SK-N-SH (cell line): ENCODE measurements at regions not wholly inside any gene's neighbourhood (a gene's known extent, or its start where the extent isn't known, plus 50 kb on each side); places are given as distances from the start of the nearest gene placed in this dataset.

Experiments used
- CTCF ChIA-PET: fragments of 300-600, 350-600 bp; formaldehyde crosslinking; extraction: SDS; loops from one replicate; lab custom pipeline; 2021; lab: Yijun Ruan, JAX
- POLR2A ChIA-PET: fragments of 350-600 bp; sonication (Branson Sonifier 250); formaldehyde crosslinking; extraction: SDS; loops from one replicate; lab custom pipeline; 2020; ENCODE audit warnings: antibody characterized with exemption, inconsistent platforms; lab: Yijun Ruan, JAX
- DNase-seq: peaks from one replicate; pipeline ENCODE4 v3.0.0; 2012
- H2AFZ ChIP-seq: fragments of 200-600 bp; sonication (generic); 2 replicates; pipeline ENCODE4 v1.8.1; 2016; ENCODE audit warnings: antibody characterized with exemption, mild to moderate bottlenecking, low read depth
- H3F3A ChIP-seq: fragments of 200-600 bp; sonication (generic); replicated peaks from 2 replicates; pipeline ENCODE3; 2016; ENCODE audit warnings: antibody characterized with exemption, mild to moderate bottlenecking; ENCODE audit not compliant: insufficient read depth
- H3K27ac ChIP-seq, 2 experiments: fragments of 200-500 bp in 1 of 2; fragments of 200-600 bp in 1 of 2; sonication (Bioruptor generic) in 1 of 2; sonication (generic), shearing (Covaris generic) in 1 of 2; 2 replicates each; pipeline versions ENCODE4 v1.5.1 to v1.6.1; 2014 to 2016; ENCODE audit warnings: low read depth in 2 of 2, inconsistent platforms in 1 of 2, low read length in 1 of 2, mild to moderate bottlenecking in 1 of 2, mixed read lengths in 1 of 2
- H3K27me3 ChIP-seq: fragments of 200-600 bp; sonication (generic), shearing (Covaris generic); 2 replicates; pipeline ENCODE4 v1.6.1; 2016; ENCODE audit warnings: mixed run types; ENCODE audit not compliant: insufficient read depth
- H3K36me3 ChIP-seq, 2 experiments: fragments of 200-500 bp in 1 of 2; fragments of 200-600 bp in 1 of 2; sonication (Bioruptor generic) in 1 of 2; sonication (generic) in 1 of 2; replicated peaks in 1 of 2; 2 replicates each; pipeline versions ENCODE3 to v1.5.1; 2014 to 2016; ENCODE audit warnings: low read length in 1 of 2, mild to moderate bottlenecking in 1 of 2; ENCODE audit not compliant: insufficient read depth in 2 of 2, control insufficient read depth in 1 of 2
- H3K4me1 ChIP-seq, 2 experiments: fragments of 200-500 bp in 1 of 2; fragments of 200-600 bp in 1 of 2; sonication (Bioruptor generic) in 1 of 2; sonication (generic), shearing (Covaris generic) in 1 of 2; 2 replicates each; pipeline versions ENCODE4 v1.5.1 to v1.6.1; 2014 to 2016; ENCODE audit warnings: low read depth in 1 of 2, low read length in 1 of 2, mixed run types in 1 of 2; ENCODE audit not compliant: insufficient read depth in 2 of 2, control insufficient read depth in 1 of 2
- H3K4me2 ChIP-seq: fragments of 200-600 bp; sonication (generic), shearing (Covaris generic); 2 replicates; pipeline ENCODE4 v1.6.1; 2017; ENCODE audit warnings: mixed run types
- H3K4me3 ChIP-seq, 2 experiments: fragments of 200-500 bp in 1 of 2; fragments of 200-600 bp in 1 of 2; sonication (Bioruptor generic) in 1 of 2; sonication (generic), shearing (Covaris generic) in 1 of 2; 2 replicates each; pipeline versions ENCODE4 v1.5.1 to v1.8.1; 2014 to 2016; ENCODE audit warnings: low read depth in 2 of 2, inconsistent platforms in 1 of 2, low read length in 1 of 2, mild to moderate bottlenecking in 1 of 2, mixed read lengths in 1 of 2, moderate library complexity in 1 of 2
- H3K79me2 ChIP-seq: fragments of 200-600 bp; sonication (generic); 2 replicates; pipeline ENCODE4 v1.8.1; 2017; ENCODE audit warnings: mild to moderate bottlenecking; ENCODE audit not compliant: insufficient read depth
- H3K9ac ChIP-seq: fragments of 200-600 bp; sonication (generic); 2 replicates; pipeline ENCODE4 v1.6.1; 2017; ENCODE audit warnings: mixed run types
- H3K9me2 ChIP-seq: fragments of 200-600 bp; sonication (generic); 2 replicates; pipeline ENCODE4 v1.6.1; 2017; ENCODE audit warnings: mixed run types
- H3K9me3 ChIP-seq: fragments of 200-600 bp; sonication (generic); 2 replicates; pipeline ENCODE4 v1.6.1; 2017; ENCODE audit warnings: mixed run types, mild to moderate bottlenecking, moderate library complexity
- H4K20me1 ChIP-seq: fragments of 200-600 bp; sonication (generic); 2 replicates; pipeline ENCODE4 v1.6.1; 2017; ENCODE audit warnings: mild to moderate bottlenecking, mixed run types; ENCODE audit not compliant: insufficient read depth
- ELF1 ChIP-seq: IDR thresholded peaks from 2 replicates; pipeline ENCODE4 v1.4.0; 2012
- EP300 ChIP-seq, 2 experiments: IDR thresholded peaks; 2 replicates each; pipeline versions ENCODE4 v1.4.0 to v1.6.1; 2012; ENCODE audit warnings: borderline replicate concordance in 1 of 2, low read depth in 1 of 2, low read length in 1 of 2
- EZH2phosphoT487 ChIP-seq: fragments of 200-600 bp; sonication (generic); IDR thresholded peaks from 2 replicates; pipeline ENCODE4 v1.6.1; 2017; ENCODE audit warnings: low read depth, mixed run types, mild to moderate bottlenecking, antibody characterized with exemption, moderate library complexity, borderline replicate concordance
- FOSL2 ChIP-seq: IDR thresholded peaks from 2 replicates; pipeline ENCODE4 v1.4.0; 2012; ENCODE audit warnings: low read depth, mild to moderate bottlenecking, moderate library complexity, borderline replicate concordance
- GATA2 ChIP-seq: sonication (generic); formaldehyde crosslinking; IDR thresholded peaks from 2 replicates; pipeline ENCODE4 v1.5.0; 2020; ENCODE audit warnings: mild to moderate bottlenecking, missing genetic modification reagents
- NFIC ChIP-seq: IDR thresholded peaks from 2 replicates; pipeline ENCODE4 v1.4.0; 2012; ENCODE audit warnings: borderline replicate concordance
- RAD21 ChIP-seq: IDR thresholded peaks from 2 replicates; pipeline ENCODE4 v1.6.1; 2012; ENCODE audit warnings: mild to moderate bottlenecking, low read length
- RXRA ChIP-seq: IDR thresholded peaks from 2 replicates; pipeline ENCODE4 v1.4.0; 2012; ENCODE audit warnings: low read depth, mild to moderate bottlenecking, borderline replicate concordance
- SIN3A ChIP-seq: IDR thresholded peaks from 2 replicates; pipeline ENCODE4 v1.6.1; 2012; ENCODE audit warnings: low read depth, mild to moderate bottlenecking, low read length, moderate library complexity, borderline replicate concordance
- TCF12 ChIP-seq: IDR thresholded peaks from 2 replicates; pipeline ENCODE4 v1.4.0; 2012
- WGBS: methylation state at CpG from one replicate; pipeline ENCODE4 v1.1.6; 2017; ENCODE audit warnings: low lambda C conversion rate; 5-methylcytosine and 5-hydroxymethylcytosine counted together
- TF ChIP-seq, protein P1 (sequence below): IDR thresholded peaks from 2 replicates; pipeline ENCODE4; 2012
- TF ChIP-seq, protein P2 (sequence below): fragments of 200-600 bp; sonication (generic); IDR thresholded peaks from 2 replicates; pipeline ENCODE4 v1.6.1; 2017; ENCODE audit warnings: antibody characterized with exemption, mild to moderate bottlenecking, moderate library complexity
- TF ChIP-seq, protein P3 (sequence below): IDR thresholded peaks from 2 replicates; pipeline ENCODE4 v1.4.0; 2012; ENCODE audit warnings: low read depth

DNA sequence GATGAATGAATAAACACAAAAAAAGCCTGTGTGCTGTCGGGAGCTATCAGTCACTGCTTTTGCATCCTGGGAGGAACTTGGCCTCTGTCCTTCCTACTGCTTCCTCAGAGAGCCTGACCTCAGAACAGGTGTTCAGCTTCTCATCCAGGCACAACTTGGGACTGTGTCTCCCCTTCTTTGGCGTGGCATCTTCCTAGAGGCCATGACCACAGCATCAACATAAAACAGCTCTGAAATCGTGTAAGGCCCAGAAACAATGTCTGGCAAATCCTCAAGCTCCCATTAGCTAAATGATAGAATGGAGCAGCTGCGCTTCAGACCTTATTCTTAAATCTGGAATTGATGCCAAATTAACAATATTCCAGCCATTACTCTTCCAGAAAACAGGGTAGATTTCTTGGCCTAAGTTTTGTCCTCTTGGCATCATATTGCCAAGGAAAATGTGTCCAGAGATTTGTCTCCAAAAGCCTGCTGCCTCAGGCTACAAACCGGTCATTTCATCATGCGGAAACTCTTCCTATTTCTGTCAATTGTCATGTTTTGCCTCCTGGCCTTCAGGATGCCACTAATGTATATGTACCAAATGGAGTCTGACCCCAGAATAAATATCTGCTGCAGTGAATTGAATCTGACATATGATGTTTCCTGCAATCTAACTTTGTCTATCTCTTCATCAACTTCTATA lies 53.2 kb upstream of the RAB27B start:
- TF ChIP-seq, protein P1, sequence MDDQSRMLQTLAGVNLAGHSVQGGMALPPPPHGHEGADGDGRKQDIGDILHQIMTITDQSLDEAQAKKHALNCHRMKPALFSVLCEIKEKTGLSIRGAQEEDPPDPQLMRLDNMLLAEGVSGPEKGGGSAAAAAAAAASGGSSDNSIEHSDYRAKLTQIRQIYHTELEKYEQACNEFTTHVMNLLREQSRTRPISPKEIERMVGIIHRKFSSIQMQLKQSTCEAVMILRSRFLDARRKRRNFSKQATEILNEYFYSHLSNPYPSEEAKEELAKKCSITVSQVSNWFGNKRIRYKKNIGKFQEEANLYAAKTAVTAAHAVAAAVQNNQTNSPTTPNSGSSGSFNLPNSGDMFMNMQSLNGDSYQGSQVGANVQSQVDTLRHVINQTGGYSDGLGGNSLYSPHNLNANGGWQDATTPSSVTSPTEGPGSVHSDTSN, result peak; percentile 34; the same call in 1 of the 2 replicates
- TF ChIP-seq, protein P2, sequence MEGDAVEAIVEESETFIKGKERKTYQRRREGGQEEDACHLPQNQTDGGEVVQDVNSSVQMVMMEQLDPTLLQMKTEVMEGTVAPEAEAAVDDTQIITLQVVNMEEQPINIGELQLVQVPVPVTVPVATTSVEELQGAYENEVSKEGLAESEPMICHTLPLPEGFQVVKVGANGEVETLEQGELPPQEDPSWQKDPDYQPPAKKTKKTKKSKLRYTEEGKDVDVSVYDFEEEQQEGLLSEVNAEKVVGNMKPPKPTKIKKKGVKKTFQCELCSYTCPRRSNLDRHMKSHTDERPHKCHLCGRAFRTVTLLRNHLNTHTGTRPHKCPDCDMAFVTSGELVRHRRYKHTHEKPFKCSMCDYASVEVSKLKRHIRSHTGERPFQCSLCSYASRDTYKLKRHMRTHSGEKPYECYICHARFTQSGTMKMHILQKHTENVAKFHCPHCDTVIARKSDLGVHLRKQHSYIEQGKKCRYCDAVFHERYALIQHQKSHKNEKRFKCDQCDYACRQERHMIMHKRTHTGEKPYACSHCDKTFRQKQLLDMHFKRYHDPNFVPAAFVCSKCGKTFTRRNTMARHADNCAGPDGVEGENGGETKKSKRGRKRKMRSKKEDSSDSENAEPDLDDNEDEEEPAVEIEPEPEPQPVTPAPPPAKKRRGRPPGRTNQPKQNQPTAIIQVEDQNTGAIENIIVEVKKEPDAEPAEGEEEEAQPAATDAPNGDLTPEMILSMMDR, result no peak
- no peak for TF ChIP-seq GATA2 (CRISPR knock-in tag)
- TF ChIP-seq SIN3A, result no peak
- TF ChIP-seq, protein P3, sequence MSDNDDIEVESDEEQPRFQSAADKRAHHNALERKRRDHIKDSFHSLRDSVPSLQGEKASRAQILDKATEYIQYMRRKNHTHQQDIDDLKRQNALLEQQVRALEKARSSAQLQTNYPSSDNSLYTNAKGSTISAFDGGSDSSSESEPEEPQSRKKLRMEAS, result no peak
- TF ChIP-seq EZH2phosphoT487, result no peak
- TF ChIP-seq EP300 (IDR thresholded peaks at IDR 0.05; ENCODE audit: borderline replicate concordance in 1 of 2, low read depth in 1 of 2, low read length in 1 of 2), result peak in 1 of 2 experiments; percentile 12; a peak in 1 of 4 replicates
- DNase-seq, result no peak
- Histone ChIP-seq H3K36me3 (no peaks in the 10 kb centered on the region), H3K9me3 (no peaks in the 10 kb centered on the region), H4K20me1 (no peaks in the 10 kb centered on the region), H3K4me1 (peaks cover 17 to 32% of the 10 kb centered on the region in 2 experiments), H3K27me3 (no peaks in the 10 kb centered on the region), H2AFZ (peak overlapping the region; percentile 67; the same call in 1 of the 2 replicates), H3F3A (peaks cover 35% of the 10 kb centered on the region), H3K79me2 (no peaks in the 10 kb centered on the region), H3K27ac (peak overlapping the region; percentile 82 to 99), H3K9ac (peak overlapping the region; percentile 25; the same call in 1 of the 2 replicates), H3K4me3 (no peak overlapping the region), H3K4me2 (peak overlapping the region; percentile 65), H3K9me2 (no peaks in the 10 kb centered on the region)
- POLR2A ChIA-PET, result interaction anchor here (0.6 kb wide), 1 partner anchor 84 kb away, joined by 3 read pairs; no protein-coding TSS in a partner anchor
- CTCF ChIA-PET, result interaction anchor here (0.6 to 2.0 kb wide), 5 partner anchors 11 to 465 kb away, joined by 3 to 4 read pairs (median 3); no protein-coding TSS in a partner anchor
- WGBS, result 53% methylated on average over 6 of the region's 6 CpGs

DNA sequence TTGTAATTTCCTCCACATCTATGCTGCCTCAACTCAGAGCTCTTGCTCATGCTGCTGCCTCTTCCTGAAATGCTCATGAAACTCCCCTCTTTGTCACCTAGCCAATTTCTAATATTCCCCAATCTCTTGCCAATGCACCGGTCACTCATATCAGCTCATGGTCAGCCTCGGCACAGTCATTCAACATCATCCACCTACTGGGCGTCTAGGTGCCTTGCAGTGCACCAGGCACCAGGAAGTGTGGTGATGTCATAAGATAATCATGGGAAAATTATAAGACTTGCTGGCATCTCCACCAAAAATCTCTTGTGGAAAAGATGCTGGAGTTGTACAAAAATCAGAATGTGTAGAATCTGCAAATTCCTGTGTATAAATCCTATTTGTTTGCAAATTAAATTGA lies 52.6 kb upstream of the RAB27B start:
- H3K4me3 ChIP-seq, result 0 out of 4 replicates have a peak overlapping the region, but pooled peaks of 1 of the 2 experiments have one; percentile 11
- peak overlapping the region; percentile 67; the same call in 1 of the 2 replicates for H2AFZ ChIP-seq
- H3K27me3 ChIP-seq, result no peaks in the 10 kb centered on the region
- ChIA-PET POLR2A (no interaction called here), CTCF (interaction anchor here (1.2 to 2.0 kb wide), 2 partner anchors 11 to 20 kb away, joined by 3 to 4 read pairs; no protein-coding TSS in a partner anchor)
- peak overlapping the region; percentile 79 for H3K9ac ChIP-seq
- H3F3A ChIP-seq, result peaks cover 35% of the 10 kb centered on the region
- TF ChIP-seq RXRA, result no peak
- peak; percentile 69 for TF ChIP-seq ELF1
- peak; percentile 29; the same call in 1 of the 2 replicates for TF ChIP-seq FOSL2
- TF ChIP-seq EP300 (IDR thresholded peaks at IDR 0.05; ENCODE audit: borderline replicate concordance in 1 of 2, low read depth in 1 of 2, low read length in 1 of 2), result peak in 1 of 2 experiments; percentile 55; a peak in 1 of 4 replicates
- TF ChIP-seq, protein P2, result peak; percentile 69
- TF ChIP-seq, protein P3, result peak; percentile 56; the same call in 1 of the 2 replicates
- TF ChIP-seq NFIC, result peak; percentile 72
- TF ChIP-seq RAD21, result no peak
- 0 out of 2 replicates have a peak, but pooled peaks have one; percentile 9 for TF ChIP-seq TCF12
- peaks cover 17 to 32% of the 10 kb centered on the region in 2 experiments for H3K4me1 ChIP-seq
- no peaks in the 10 kb centered on the region for H3K9me3 ChIP-seq
- no peaks in the 10 kb centered on the region for H3K36me3 ChIP-seq
- no peaks in the 10 kb centered on the region for H3K9me2 ChIP-seq
- DNase-seq, result peak; percentile 15
- H4K20me1 ChIP-seq, result no peaks in the 10 kb centered on the region
- no peaks in the 10 kb centered on the region for H3K79me2 ChIP-seq
- H3K4me2 ChIP-seq, result peak overlapping the region; percentile 65
- 8% methylated on average over 3 of the region's 3 CpGs for WGBS
- peak overlapping the region; percentile 82 to 99 for H3K27ac ChIP-seq
